ENCODE measurements at regions not wholly inside any gene's neighbourhood (a gene's known extent, or its start where the extent isn't known, plus 50 kb on each side); places are given as distances from the start of the nearest gene placed in this dataset.
"Not testable (repeated sequence)": the region's sequence is repeated elsewhere in the genome, so short reads cannot be mapped to it uniquely, and the experiment has no call there.

- DNase-seq (ENCODE audit: extremely low read depth, insufficient read length) = no peak
- TF ChIP-seq CTCF (IDR thresholded peaks at IDR 0.05; ENCODE audit: insufficient read depth, low read length, poor library complexity, severe bottlenecking) = no peak
- H3K36me3 ChIP-seq (ENCODE audit: control insufficient read depth, insufficient read depth, low read length) = no peaks in the 10 kb centered on the region
- no peaks in the 10 kb centered on the region for H3K27me3 ChIP-seq (replicated peaks; ENCODE audit: control insufficient read depth, insufficient read depth, low read length)
- H3K4me3 ChIP-seq (replicated peaks; ENCODE audit: low read depth, low read length) = no peak overlapping the region
Measured at GRCh38 chr5:91301106-91301846, 81.8 kb downstream of the ARRDC3 start.

- TF ChIP-seq CTCF (IDR thresholded peaks at IDR 0.05; ENCODE audit: insufficient read depth, low read length, poor library complexity, severe bottlenecking) = no peak
- H3K4me3 ChIP-seq (replicated peaks; ENCODE audit: low read depth, low read length) = no peak overlapping the region
- no peaks in the 10 kb centered on the region for H3K27me3 ChIP-seq (replicated peaks; ENCODE audit: control insufficient read depth, insufficient read depth, low read length)
- DNase-seq (ENCODE audit: extremely low read depth, insufficient read length) = no peak
- no peaks in the 10 kb centered on the region for H3K36me3 ChIP-seq (ENCODE audit: control insufficient read depth, insufficient read depth, low read length)
Measured at GRCh38 chr5:91297994-91298393, 85.1 kb downstream of the ARRDC3 start.

GRCh38 chr5:91296674-91297143, 86.4 kb downstream of the ARRDC3 start:
- H3K27me3 ChIP-seq (replicated peaks; ENCODE audit: control insufficient read depth, insufficient read depth, low read length) = no peaks in the 10 kb centered on the region
- no peaks in the 10 kb centered on the region for H3K36me3 ChIP-seq (ENCODE audit: control insufficient read depth, insufficient read depth, low read length)
- no peak for TF ChIP-seq CTCF (IDR thresholded peaks at IDR 0.05; ENCODE audit: insufficient read depth, low read length, poor library complexity, severe bottlenecking)
- DNase-seq (ENCODE audit: extremely low read depth, insufficient read length) = no peak
- H3K4me3 ChIP-seq (replicated peaks; ENCODE audit: low read depth, low read length) = no peak overlapping the region

GRCh38 chr5:91296102-91296501, 87.0 kb downstream of the ARRDC3 start:
- H3K4me3 ChIP-seq (replicated peaks; ENCODE audit: low read depth, low read length); H3K36me3 ChIP-seq (ENCODE audit: control insufficient read depth, insufficient read depth, low read length); DNase-seq (ENCODE audit: extremely low read depth, insufficient read length); H3K27me3 ChIP-seq (replicated peaks; ENCODE audit: control insufficient read depth, insufficient read depth, low read length): not testable (repeated sequence)

- H3K36me3 ChIP-seq (ENCODE audit: control insufficient read depth, insufficient read depth, low read length) = no peaks in the 10 kb centered on the region
- no peaks in the 10 kb centered on the region; the same call in 1 of the 2 replicates for H3K27me3 ChIP-seq (replicated peaks; ENCODE audit: control insufficient read depth, insufficient read depth, low read length)
- TF ChIP-seq CTCF (IDR thresholded peaks at IDR 0.05; ENCODE audit: insufficient read depth, low read length, poor library complexity, severe bottlenecking) = no peak
- no peak for DNase-seq (ENCODE audit: extremely low read depth, insufficient read length)
- H3K4me3 ChIP-seq (replicated peaks; ENCODE audit: low read depth, low read length) = no peak overlapping the region
Measured at GRCh38 chr5:91293131-91293530, 90.0 kb downstream of the ARRDC3 start.

- no peak for TF ChIP-seq CTCF (IDR thresholded peaks at IDR 0.05; ENCODE audit: insufficient read depth, low read length, poor library complexity, severe bottlenecking)
- H3K4me3 ChIP-seq (replicated peaks; ENCODE audit: low read depth, low read length) = no peak overlapping the region
- no peak for DNase-seq (ENCODE audit: extremely low read depth, insufficient read length)
- no peaks in the 10 kb centered on the region; the same call in 1 of the 2 replicates for H3K27me3 ChIP-seq (replicated peaks; ENCODE audit: control insufficient read depth, insufficient read depth, low read length)
- no peaks in the 10 kb centered on the region for H3K36me3 ChIP-seq (ENCODE audit: control insufficient read depth, insufficient read depth, low read length)
Measured at GRCh38 chr5:91291628-91292569, 91.2 kb downstream of the ARRDC3 start.
